ENCODE measurements at regions not wholly inside any gene's neighbourhood (a gene's known extent, or its start where the extent isn't known, plus 50 kb on each side); places are given as distances from the start of the nearest gene placed in this dataset.

DNA sequence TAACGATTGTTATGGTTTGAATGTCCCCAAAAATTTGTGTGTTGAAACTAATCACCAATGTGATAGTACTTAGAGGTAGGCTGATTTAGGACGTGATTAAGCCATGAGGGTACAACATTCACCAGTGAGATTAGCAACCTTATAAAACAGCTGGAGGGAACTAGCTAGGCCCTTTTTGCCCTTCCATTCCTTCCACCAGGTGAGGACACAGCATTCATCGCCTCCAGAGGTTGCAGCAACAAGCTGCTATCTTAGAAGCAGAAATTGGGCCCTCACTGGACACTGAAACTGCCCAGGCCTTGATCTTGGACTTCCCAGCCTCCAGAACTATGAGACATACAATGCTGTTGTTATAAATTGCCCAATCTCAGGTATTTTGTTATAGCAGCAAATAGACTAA, 340.7 kb upstream of the JARID2 start:
- Histone ChIP-seq H3K4me3 (ENCODE audit: low read depth, low read length) (no peak overlapping the region), H3K4me1 (ENCODE audit: insufficient read depth) (no peaks in the 10 kb centered on the region), H3K27ac (ENCODE audit: low read depth) (no peak overlapping the region), H3K36me3 (ENCODE audit: insufficient read depth) (no peaks in the 10 kb centered on the region)
- 67% methylated on average over 3 of the region's 3 CpGs for WGBS
- DNase-seq (ENCODE audit: extremely low spot score): no peak

DNA sequence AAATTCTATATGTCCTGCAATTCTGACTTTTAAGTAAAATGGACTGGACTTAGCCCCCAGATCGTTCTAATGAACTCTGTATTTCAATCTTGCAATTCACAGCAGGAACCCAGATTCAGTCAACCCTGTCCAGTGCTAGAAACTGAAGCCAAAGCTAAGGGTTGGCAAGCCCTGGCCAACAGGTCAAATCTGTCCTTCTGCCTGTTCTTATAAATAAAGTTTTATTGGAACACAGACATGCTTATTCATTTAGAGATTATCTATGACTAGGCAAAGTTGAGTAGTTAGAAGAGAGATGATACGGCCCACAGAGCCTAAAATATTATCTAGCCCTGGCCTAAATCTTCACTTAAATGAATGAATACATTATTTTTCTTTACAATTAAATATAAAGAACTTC, 339.2 kb upstream of the JARID2 start:
- no peak overlapping the region for H3K4me3 ChIP-seq (ENCODE audit: low read depth, low read length)
- DNase-seq (ENCODE audit: extremely low spot score): no peak
- H3K36me3 ChIP-seq (ENCODE audit: insufficient read depth): no peaks in the 10 kb centered on the region
- WGBS: 93% methylated on average over 2 of the region's 2 CpGs
- no peak overlapping the region for H3K27ac ChIP-seq (ENCODE audit: low read depth)
- no peaks in the 10 kb centered on the region for H3K4me1 ChIP-seq (ENCODE audit: insufficient read depth)

DNA sequence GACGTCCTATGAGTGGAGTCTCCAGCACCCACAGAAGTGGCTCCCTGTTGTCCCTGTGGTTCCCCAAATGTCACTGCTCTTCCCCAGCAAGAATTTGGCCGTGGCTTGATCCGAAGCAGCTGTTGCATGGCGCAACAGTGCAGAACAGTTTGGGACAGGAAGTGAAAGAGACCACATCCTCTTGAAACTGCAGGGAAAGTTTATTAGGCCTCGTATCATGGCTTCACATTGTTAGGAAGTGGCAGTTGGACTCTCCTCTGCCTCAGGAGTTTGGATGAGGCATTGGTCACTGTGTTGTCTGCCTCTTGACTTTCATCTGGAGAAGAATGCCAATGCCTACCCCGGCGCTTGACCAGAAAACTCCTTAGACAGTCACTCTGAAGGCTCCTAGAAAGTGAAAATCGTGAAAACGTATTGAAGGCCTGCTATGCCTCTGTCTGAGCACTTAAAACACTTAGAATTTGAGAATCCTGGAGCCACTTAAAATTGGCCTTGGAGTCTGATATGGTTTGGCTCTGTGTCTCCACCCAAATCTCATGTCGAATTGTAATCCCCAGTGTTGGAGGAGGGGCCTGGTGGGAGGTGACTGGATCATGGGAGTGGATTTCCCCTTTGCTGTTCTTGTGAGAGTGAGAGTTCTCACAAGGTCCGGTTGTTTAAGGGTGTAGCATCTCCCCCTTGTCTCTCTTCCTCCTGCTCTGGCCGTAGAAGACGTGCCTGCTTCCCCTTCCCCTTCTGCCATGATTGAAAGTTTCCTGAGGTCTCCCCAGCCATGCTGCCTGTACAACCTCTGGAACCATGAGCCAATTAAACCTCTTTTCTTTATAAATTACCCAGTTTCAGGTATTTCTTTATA, 334.9 kb upstream of the JARID2 start:
- DNase-seq (ENCODE audit: extremely low spot score): no peak
- 85% methylated on average over 13 of the region's 13 CpGs for WGBS

DNA sequence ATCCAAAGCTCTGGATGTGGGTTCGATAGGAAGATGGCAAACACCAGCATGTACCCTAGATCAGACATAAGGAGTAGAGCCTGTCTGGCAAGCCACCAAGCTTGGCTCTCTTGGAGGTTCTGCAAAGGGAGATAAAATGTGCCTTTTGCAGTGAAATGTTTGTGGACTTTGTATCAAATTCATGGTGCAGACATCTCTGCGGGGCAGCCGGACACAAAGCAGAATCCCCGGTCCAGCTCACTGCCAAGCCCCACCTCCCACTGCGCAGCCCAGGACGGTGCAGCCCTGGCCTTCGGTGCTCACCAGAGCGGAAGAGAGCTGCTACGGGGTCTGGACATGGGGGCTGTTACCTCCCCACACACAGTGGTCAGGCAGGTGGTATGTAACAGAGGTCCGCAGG, 333.6 kb upstream of the JARID2 start:
- Histone ChIP-seq H3K4me3 (ENCODE audit: low read depth, low read length) (no peak overlapping the region), H3K36me3 (ENCODE audit: insufficient read depth) (no peaks in the 10 kb centered on the region), H3K4me1 (ENCODE audit: insufficient read depth) (no peaks in the 10 kb centered on the region), H3K27ac (ENCODE audit: low read depth) (no peak overlapping the region)
- DNase-seq (ENCODE audit: extremely low spot score): no peak
- 47% methylated on average over 10 of the region's 10 CpGs for WGBS

More for the DNA sequence above, 334.9 kb upstream of the JARID2 start:
- Histone ChIP-seq H3K4me1 (ENCODE audit: insufficient read depth) (no peaks in the 10 kb centered on the region), H3K4me3 (ENCODE audit: low read depth, low read length) (no peak overlapping the region), H3K27ac (ENCODE audit: low read depth) (no peak overlapping the region), H3K36me3 (ENCODE audit: insufficient read depth) (no peaks in the 10 kb centered on the region)

DNA sequence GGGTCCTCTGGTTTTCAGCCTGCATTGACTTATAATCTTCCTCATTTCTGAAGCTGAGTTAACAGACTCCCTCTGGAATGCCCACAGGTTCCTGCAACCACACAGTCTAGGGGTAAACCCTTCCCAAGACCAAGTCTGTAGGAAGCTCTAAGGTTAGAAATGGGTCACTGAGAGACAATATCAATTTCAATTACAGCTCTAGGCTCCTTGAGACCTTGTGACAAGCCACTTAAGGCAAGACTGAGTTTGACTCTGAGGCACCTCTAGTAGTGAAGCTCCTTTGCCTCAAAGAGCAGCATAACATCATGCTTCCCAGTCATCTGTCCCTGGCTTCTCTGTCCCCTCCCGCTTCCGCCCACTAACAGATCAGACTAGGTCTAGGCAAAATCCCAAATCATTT, 333.2 kb upstream of the JARID2 start:
- H3K4me1 ChIP-seq (ENCODE audit: insufficient read depth): no peaks in the 10 kb centered on the region
- no peak for DNase-seq (ENCODE audit: extremely low spot score)
- no peak overlapping the region for H3K4me3 ChIP-seq (ENCODE audit: low read depth, low read length)
- H3K36me3 ChIP-seq (ENCODE audit: insufficient read depth): no peaks in the 10 kb centered on the region
- no peak overlapping the region for H3K27ac ChIP-seq (ENCODE audit: low read depth)
- 88% methylated on average over 2 of the region's 2 CpGs for WGBS

DNA sequence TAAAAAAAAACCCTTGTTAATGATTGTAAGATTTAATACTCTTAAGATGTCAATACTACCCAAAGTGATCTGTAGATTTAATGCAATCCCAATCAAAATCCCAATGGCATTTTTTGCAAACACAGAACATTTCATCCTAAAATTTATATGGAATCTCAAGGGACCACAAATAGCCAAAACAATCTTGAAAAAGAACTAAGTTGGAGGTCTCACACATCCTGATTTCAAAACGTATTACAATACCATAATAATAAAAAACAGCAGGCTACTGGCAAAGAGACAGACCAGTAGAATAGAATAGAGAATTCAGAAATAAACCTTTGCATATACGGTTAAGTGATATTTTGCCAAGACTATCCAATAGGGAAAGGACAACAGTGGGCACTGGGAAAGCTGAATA, 331.9 kb upstream of the JARID2 start:
- H3K4me3 ChIP-seq (ENCODE audit: low read depth, low read length): no peak overlapping the region
- no peak overlapping the region for H3K27ac ChIP-seq (ENCODE audit: low read depth)
- DNase-seq (ENCODE audit: extremely low spot score): no peak
- no peaks in the 10 kb centered on the region for H3K4me1 ChIP-seq (ENCODE audit: insufficient read depth)
- no peaks in the 10 kb centered on the region for H3K36me3 ChIP-seq (ENCODE audit: insufficient read depth)
- 80% methylated on average over 2 of the region's 2 CpGs for WGBS

DNA sequence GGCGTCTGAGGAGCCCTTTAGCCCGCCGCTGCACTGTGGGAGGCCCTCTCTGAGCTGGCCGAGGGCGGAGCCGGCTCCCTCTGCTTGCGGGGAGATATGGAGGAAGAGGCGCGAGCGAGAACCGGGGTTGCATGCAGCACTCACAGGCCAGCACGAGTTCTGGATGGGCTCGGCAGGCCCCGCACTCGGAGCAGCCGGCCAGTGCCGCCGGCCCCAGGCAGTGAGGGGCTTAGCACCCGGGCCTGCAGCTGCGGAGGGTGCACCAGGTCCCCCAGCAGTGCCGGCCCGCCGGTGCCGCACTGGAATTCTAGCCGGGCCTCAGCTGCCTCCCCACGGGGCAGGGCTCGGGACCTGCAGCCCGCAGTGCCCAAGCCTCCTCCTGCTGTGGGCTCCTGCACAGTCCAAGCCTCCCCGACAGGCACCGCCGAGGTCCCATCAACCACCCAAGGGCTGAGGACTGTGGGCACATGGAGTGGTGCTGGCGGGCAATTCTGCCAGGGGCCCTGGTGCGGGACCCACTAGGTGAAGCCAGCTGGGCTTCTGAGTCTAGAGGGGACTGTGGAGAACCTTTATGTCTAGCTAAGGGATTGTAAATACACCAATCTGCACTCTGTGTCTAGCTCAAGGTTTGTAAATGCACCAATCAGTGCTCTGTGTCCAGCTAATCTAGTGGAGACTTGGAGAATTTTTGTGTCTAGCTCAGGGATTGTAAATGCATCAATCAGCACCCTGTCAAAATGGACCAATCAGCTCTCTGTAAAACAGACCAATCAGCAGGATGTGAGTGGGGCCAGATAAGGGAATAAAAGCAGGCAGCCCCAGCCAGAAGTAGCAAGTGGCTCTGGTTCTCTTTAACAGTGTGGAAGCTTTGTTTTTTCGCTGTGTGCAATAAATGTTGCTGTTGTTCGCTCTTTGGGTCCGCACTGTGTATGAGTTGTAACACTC, 329.7 kb upstream of the JARID2 start:
- Histone ChIP-seq H3K27ac (ENCODE audit: low read depth) (no peak overlapping the region), H3K4me3 (ENCODE audit: low read depth, low read length) (no peak overlapping the region), H3K4me1 (ENCODE audit: insufficient read depth) (no peaks in the 10 kb centered on the region), H3K36me3 (ENCODE audit: insufficient read depth) (no peaks in the 10 kb centered on the region)
- 97% methylated on average over 36 of the region's 36 CpGs for WGBS
- DNase-seq (ENCODE audit: extremely low spot score): no peak

DNA sequence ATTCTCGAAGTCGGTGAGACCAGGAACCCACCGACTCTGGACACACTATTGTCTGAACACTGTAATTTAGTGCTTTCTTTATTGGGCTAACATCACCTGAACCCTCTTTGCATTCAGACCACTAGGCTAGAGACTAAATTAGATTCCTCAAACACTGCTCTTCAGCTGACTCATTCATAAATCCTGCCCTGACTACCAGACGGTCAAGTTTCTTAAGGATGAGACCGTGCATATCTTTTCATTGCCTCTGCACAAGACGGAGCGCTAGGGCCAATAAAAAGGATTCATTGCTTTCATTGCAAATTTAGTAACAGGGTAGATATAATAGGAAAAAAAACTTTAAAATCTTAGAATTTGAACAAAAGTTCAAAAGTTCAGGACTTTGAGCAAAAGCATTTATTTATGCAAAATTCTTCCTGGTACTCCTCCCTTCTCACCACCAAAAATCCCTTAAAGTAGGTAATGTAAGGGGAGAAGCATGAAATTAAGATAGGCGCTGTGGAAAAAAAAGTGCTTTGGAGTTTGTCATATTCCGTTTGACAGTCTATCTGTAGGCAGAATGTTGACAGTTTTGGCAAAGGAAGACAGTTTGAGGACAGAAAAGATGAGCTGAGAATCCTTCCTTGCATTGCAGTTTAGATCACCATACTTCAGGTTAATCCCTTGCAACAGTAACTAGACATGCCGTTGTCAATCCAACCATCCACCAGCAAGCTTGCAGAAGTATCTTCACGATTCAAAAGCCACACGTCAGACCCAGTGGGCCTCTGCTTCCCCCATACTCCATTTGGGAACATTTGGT, 328.6 kb upstream of the JARID2 start:
- Histone ChIP-seq H3K36me3 (ENCODE audit: insufficient read depth) (no peaks in the 10 kb centered on the region), H3K4me1 (ENCODE audit: insufficient read depth) (no peaks in the 10 kb centered on the region), H3K27ac (ENCODE audit: low read depth) (no peak overlapping the region), H3K4me3 (ENCODE audit: low read depth, low read length) (no peak overlapping the region)
- 64% methylated on average over 12 of the region's 12 CpGs for WGBS
- DNase-seq (ENCODE audit: extremely low spot score): no peak

DNA sequence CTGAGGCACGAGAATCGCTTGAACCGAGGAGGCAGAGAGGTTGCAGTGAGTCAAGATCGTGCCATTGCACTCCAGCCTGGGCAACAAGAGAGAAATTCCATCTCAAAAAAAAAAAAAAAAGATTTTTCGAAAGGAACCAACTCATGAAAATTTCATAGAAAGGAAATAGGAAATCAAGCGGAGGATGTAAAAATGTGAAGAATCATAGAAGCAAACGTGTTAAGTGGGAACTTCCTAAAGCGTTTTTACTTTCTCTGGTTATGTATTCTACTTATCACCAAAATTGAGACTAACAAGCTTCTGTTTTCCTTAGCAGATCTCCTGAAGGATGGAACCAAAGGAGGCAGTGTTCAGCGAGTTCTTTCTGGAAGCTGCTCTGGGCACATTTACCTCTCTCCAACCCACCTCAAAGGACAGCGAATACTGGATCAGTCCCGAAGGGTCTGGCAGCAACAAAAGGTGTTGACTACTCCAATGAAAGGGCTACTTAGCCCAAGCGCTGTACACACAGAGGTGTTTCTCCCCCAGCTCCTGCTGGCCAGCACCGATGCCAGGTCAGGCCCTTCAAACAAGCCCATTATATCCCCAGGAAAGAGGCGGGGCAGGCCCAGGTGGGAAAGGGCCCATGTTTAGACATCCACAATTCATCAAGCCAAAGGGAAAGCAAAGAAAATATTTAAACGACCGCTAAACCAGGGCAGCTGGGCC, 327.5 kb upstream of the JARID2 start:
- DNase-seq (ENCODE audit: extremely low spot score): no peak
- H3K4me1 ChIP-seq (ENCODE audit: insufficient read depth): no peaks in the 10 kb centered on the region
- H3K4me3 ChIP-seq (ENCODE audit: low read depth, low read length): no peak overlapping the region
- H3K27ac ChIP-seq (ENCODE audit: low read depth): no peak overlapping the region
- H3K36me3 ChIP-seq (ENCODE audit: insufficient read depth): no peaks in the 10 kb centered on the region
- WGBS: 95% methylated on average over 16 of the region's 16 CpGs

DNA sequence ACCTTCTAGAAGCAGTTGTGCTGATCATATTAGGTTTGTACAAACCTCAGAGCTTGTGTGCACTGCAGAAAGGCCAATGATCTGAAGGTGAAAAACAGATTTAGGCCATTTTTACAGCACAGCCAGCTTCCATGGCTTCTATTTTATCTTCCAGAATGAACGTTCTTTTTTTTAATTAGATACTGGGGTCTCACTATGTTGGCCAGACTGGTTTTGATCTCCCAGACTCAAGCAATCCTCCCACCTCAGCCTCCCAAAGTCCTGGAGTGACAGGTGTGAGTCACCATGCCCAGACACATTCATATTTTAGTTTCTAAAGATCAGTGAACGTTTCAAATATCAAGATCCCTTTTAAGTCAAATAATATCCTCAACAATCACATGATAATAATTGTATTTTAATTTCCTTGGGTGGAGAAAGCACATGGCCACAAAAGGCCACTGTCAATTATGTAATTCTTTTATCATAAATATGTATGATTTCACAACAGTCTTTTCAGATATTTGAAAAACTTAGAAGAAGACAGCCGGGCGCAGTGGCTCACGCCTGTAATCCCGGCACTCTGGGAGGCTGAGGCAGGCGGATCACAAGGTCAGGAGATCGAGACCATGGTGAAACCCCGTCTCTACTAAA, 326.7 kb upstream of the JARID2 start:
- Histone ChIP-seq H3K4me3 (ENCODE audit: low read depth, low read length) (no peak overlapping the region), H3K4me1 (ENCODE audit: insufficient read depth) (no peaks in the 10 kb centered on the region), H3K36me3 (ENCODE audit: insufficient read depth) (no peaks in the 10 kb centered on the region), H3K27ac (ENCODE audit: low read depth) (no peak overlapping the region)
- 93% methylated on average over 9 of the region's 9 CpGs for WGBS
- DNase-seq (ENCODE audit: extremely low spot score): no peak

DNA sequence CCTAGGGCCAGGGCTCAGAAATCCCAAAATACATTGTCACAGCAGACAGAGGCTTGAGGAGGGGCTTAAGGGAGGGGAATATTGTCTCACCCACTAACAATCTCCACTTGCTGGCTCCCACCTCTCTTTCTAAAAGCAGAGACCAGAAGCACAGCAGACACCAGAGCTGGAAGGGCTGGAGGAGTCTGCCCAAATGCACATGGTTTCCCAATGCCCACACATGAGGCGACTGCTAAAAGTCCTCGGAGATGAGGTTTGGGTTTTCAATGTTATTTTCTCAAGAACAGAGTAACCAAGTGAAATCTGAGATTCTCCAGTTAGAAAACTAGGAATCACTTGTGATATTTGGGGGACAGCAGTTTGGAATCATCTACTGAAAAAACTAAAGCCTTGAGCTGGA, 325.6 kb upstream of the JARID2 start:
- H3K4me3 ChIP-seq (ENCODE audit: low read depth, low read length): no peak overlapping the region
- no peaks in the 10 kb centered on the region for H3K4me1 ChIP-seq (ENCODE audit: insufficient read depth)
- no peaks in the 10 kb centered on the region for H3K36me3 ChIP-seq (ENCODE audit: insufficient read depth)
- WGBS: 100% methylated on average over 2 of the region's 2 CpGs
- DNase-seq (ENCODE audit: extremely low spot score): no peak
- H3K27ac ChIP-seq (ENCODE audit: low read depth): no peak overlapping the region

DNA sequence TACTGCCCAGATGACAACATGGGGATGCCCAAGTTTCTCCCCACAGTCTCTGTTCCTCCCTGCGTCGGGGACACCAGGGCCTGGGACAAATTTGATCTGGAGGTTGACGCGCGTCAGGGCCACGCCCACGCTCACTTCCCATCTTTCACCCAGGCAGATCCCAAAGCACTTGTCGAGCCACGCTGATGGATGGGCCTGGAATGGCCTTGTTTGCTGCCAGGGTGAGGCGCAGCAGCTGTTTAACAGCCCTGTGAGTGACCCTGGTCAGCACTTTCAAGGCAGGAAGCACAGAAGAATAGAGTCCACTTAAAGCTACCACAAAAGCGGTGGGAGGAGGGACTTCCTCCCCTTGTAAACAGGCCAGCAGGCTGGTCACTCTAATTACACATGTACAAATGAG, 324.7 kb upstream of the JARID2 start:
- DNase-seq (ENCODE audit: extremely low spot score): no peak
- WGBS: 68% methylated on average over 11 of the region's 11 CpGs
- no peak overlapping the region for H3K27ac ChIP-seq (ENCODE audit: low read depth)
- H3K4me1 ChIP-seq (ENCODE audit: insufficient read depth): no peaks in the 10 kb centered on the region
- H3K4me3 ChIP-seq (ENCODE audit: low read depth, low read length): no peak overlapping the region
- no peaks in the 10 kb centered on the region for H3K36me3 ChIP-seq (ENCODE audit: insufficient read depth)

Data from urinary bladder (tissue), 3 donors.